GM23338 (cell line): ENCODE measurements at regions not wholly inside any gene's neighbourhood (a gene's known extent, or its start where the extent isn't known, plus 50 kb on each side); places are given as distances from the start of the nearest gene placed in this dataset.

Source experiments
- ATAC-seq: fragments of 200-7000 bp; cut with Tn5 transposase; 3 replicates; pipeline ENCODE4 v1.9.1; 2020
- DNase-seq: peaks from one replicate; pipeline ENCODE4 v3.0.0-alpha.2; 2015; ENCODE audit warnings: low spot score
- H2AFZ ChIP-seq: fragments of 200-600 bp; sonication (generic); 2 replicates; pipeline ENCODE4 v1.8.0; 2016; ENCODE audit warnings: antibody characterized with exemption, mild to moderate bottlenecking, moderate library complexity
- H3F3A ChIP-seq: fragments of 200-600 bp; sonication (generic); replicated peaks from 2 replicates; pipeline ENCODE4 v1.8.0; 2017; ENCODE audit warnings: antibody characterized with exemption, mixed run types, low read depth
- H3K27ac ChIP-seq: fragments of 200-600 bp; sonication (generic); 2 replicates; pipeline ENCODE4 v1.6.1; 2016; ENCODE audit warnings: low read depth
- H3K27me3 ChIP-seq: fragments of 200-600 bp; sonication (generic); 2 replicates; pipeline ENCODE4 v1.8.0; 2016; ENCODE audit warnings: mild to moderate bottlenecking, mixed run types, moderate library complexity; ENCODE audit not compliant: insufficient read depth
- H3K36me3 ChIP-seq: fragments of 200-600 bp; sonication (generic); 2 replicates; pipeline ENCODE4 v1.8.0; 2016; ENCODE audit warnings: mild to moderate bottlenecking; ENCODE audit not compliant: insufficient read depth
- H3K4me1 ChIP-seq: fragments of 200-600 bp; sonication (generic); 2 replicates; pipeline ENCODE4 v1.8.0; 2016; ENCODE audit warnings: mild to moderate bottlenecking, moderate library complexity; ENCODE audit not compliant: insufficient read depth
- H3K4me2 ChIP-seq: fragments of 200-600 bp; sonication (generic); 2 replicates; pipeline ENCODE4 v1.7.1; 2017; ENCODE audit warnings: mixed run types
- H3K4me3 ChIP-seq: fragments of 200-600 bp; sonication (generic); 2 replicates; pipeline ENCODE4 v1.6.1; 2016; ENCODE audit warnings: mixed run types
- H3K79me2 ChIP-seq: fragments of 200-600 bp; sonication (generic); replicated peaks from 2 replicates; pipeline ENCODE4 v1.8.0; 2017; ENCODE audit warnings: mild to moderate bottlenecking; ENCODE audit not compliant: insufficient read depth
- H3K9me2 ChIP-seq: fragments of 200-600 bp; sonication (generic); 2 replicates; pipeline ENCODE4 v1.8.0; 2017; ENCODE audit not compliant: insufficient read depth
- H4K20me1 ChIP-seq: fragments of 200-600 bp; sonication (generic); replicated peaks from 2 replicates; pipeline ENCODE4 v1.8.0; 2017; ENCODE audit warnings: mild to moderate bottlenecking; ENCODE audit not compliant: insufficient read depth
- H3K27ac Mint-ChIP-seq: 2 replicates; pipeline ENCODE4 v1.8.0; 2020; ENCODE audit warnings: inconsistent platforms, mild to moderate bottlenecking, moderate library complexity, mixed read lengths
- H3K27me3 Mint-ChIP-seq: 3 replicates; pipeline ENCODE4 v1.8.0; 2022; ENCODE audit warnings: low read depth, mild to moderate bottlenecking, moderate library complexity, mixed read lengths, inconsistent platforms; ENCODE audit not compliant: insufficient read depth, poor library complexity
- H3K36me3 Mint-ChIP-seq: 3 replicates; pipeline ENCODE4 v1.8.0; 2021; ENCODE audit warnings: low read depth, mild to moderate bottlenecking, inconsistent platforms, moderate library complexity, mixed read lengths
- H3K4me1 Mint-ChIP-seq: 3 replicates; pipeline ENCODE4 v1.8.0; 2020; ENCODE audit warnings: mild to moderate bottlenecking, inconsistent platforms, mixed read lengths
- H3K4me3 Mint-ChIP-seq: 3 replicates; pipeline ENCODE4 v1.8.0; 2021; ENCODE audit warnings: moderate library complexity, mild to moderate bottlenecking, inconsistent platforms, mixed read lengths
- H3K9me3 Mint-ChIP-seq: 3 replicates; pipeline ENCODE4 v1.8.0; 2020; ENCODE audit warnings: moderate library complexity, mild to moderate bottlenecking, inconsistent platforms, mixed read lengths
- CREB1 ChIP-seq: fragments of 250-450 bp; sonication (Bioruptor Pico); IDR thresholded peaks from 2 replicates; pipeline ENCODE4 v1.5.0; 2020; ENCODE audit warnings: low read depth, mild to moderate bottlenecking, moderate library complexity
- EZH2 ChIP-seq: fragments of 200-600 bp; sonication (generic); IDR thresholded peaks from one replicate; pipeline ENCODE4 v1.8.0; 2017; ENCODE audit warnings: antibody characterized with exemption, mild to moderate bottlenecking, low read depth; ENCODE audit not compliant: unreplicated experiment
- EZH2phosphoT487 ChIP-seq: fragments of 200-600 bp; sonication (generic); IDR thresholded peaks from one replicate; pipeline ENCODE4 v1.8.1; 2018; ENCODE audit warnings: antibody characterized with exemption; ENCODE audit not compliant: unreplicated experiment
- JUNB ChIP-seq: IDR thresholded peaks from one replicate; pipeline ENCODE4 v1.6.1; 2016; ENCODE audit warnings: antibody characterized with exemption; ENCODE audit not compliant: unreplicated experiment
- NANOG ChIP-seq: IDR thresholded peaks from 2 replicates; pipeline ENCODE4 v1.6.1; 2016; ENCODE audit warnings: antibody characterized with exemption, borderline replicate concordance
- POLR2AphosphoS5 ChIP-seq: IDR thresholded peaks from 2 replicates; pipeline ENCODE4 v1.6.1; 2016; ENCODE audit warnings: antibody characterized with exemption, low read depth
- STAT1 ChIP-seq: IDR thresholded peaks from one replicate; pipeline ENCODE4 v1.6.1; 2016; ENCODE audit warnings: antibody characterized with exemption; ENCODE audit not compliant: unreplicated experiment
- ZNF331 ChIP-seq: fragments of 250-450 bp; sonication (Bioruptor Pico); IDR thresholded peaks from 2 replicates; pipeline ENCODE4 v1.5.0; 2020; ENCODE audit warnings: low read depth, mild to moderate bottlenecking, moderate library complexity
- TF ChIP-seq, protein P1 (sequence below): IDR thresholded peaks from 2 replicates; pipeline ENCODE4 v1.6.1; 2016; ENCODE audit warnings: antibody characterized with exemption
- TF ChIP-seq, protein P2 (sequence below), 2 experiments: fragments of 200-600 bp in 1 of 2; sonication (generic) in 1 of 2; conservative IDR thresholded peaks; 2 replicates each; pipeline versions ENCODE4 v1.5.1 to v1.6.1; 2016 to 2017; ENCODE audit warnings: antibody characterized with exemption in 2 of 2, low read depth in 2 of 2, mild to moderate bottlenecking in 2 of 2, moderate library complexity in 1 of 2
- TF ChIP-seq, protein P3 (sequence below): IDR thresholded peaks from one replicate; pipeline ENCODE4 v1.6.1; 2018; ENCODE audit warnings: antibody characterized with exemption; ENCODE audit not compliant: unreplicated experiment
- TF ChIP-seq, protein P4 (sequence below): fragments of 250-450 bp; sonication (Bioruptor Pico); IDR thresholded peaks from 2 replicates; pipeline ENCODE4 v1.5.0; 2020; ENCODE audit warnings: mild to moderate bottlenecking, moderate library complexity

DNA sequence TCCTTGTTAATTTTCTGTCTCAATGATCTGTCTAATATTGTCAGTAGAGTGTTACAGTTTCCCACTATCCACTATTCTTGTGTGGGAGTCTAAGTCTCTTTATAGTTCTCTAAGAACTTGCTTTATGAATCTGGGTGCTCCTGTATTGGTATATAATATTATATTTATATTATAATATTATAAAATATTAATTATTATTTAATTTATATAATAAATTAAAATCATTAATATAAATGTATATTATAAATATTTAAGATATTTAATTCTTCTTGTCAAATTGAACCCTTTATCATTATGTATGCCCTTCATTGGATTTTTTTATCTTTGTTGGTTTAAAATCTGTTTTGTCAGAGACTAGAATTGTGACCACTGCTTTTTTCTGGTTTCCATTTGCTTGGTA is 1950.2 kb upstream of the LRRTM1 start:
- Histone ChIP-seq H3K9me2 (peaks cover 5% of the 10 kb centered on the region; the same call in 1 of the 2 replicates), H3K27ac (no peak overlapping the region), H3F3A (no peaks in the 10 kb centered on the region), H3K27me3 (no peaks in the 10 kb centered on the region), H3K4me2 (no peak overlapping the region), H3K4me1 (no peaks in the 10 kb centered on the region), H3K79me2 (no peaks in the 10 kb centered on the region), H4K20me1 (no peaks in the 10 kb centered on the region), H3K4me3 (no peak overlapping the region), H3K36me3 (no peaks in the 10 kb centered on the region), H2AFZ (no peak overlapping the region)
- Mint-ChIP-seq H3K4me3 (no peak overlapping the region), H3K27ac (no peak overlapping the region), H3K9me3 (peaks cover 23% of the 10 kb centered on the region; the same call in 2 of the 3 replicates), H3K36me3 (peaks cover 23% of the 10 kb centered on the region; the same call in 2 of the 3 replicates), H3K4me1 (no peaks in the 10 kb centered on the region; the same call in 2 of the 3 replicates), H3K27me3 (no peaks in the 10 kb centered on the region)
- no peak for ATAC-seq
- TF ChIP-seq EZH2 = no peak
- TF ChIP-seq JUNB = no peak
- TF ChIP-seq, protein P1, sequence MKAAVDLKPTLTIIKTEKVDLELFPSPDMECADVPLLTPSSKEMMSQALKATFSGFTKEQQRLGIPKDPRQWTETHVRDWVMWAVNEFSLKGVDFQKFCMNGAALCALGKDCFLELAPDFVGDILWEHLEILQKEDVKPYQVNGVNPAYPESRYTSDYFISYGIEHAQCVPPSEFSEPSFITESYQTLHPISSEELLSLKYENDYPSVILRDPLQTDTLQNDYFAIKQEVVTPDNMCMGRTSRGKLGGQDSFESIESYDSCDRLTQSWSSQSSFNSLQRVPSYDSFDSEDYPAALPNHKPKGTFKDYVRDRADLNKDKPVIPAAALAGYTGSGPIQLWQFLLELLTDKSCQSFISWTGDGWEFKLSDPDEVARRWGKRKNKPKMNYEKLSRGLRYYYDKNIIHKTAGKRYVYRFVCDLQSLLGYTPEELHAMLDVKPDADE = no peak
- TF ChIP-seq CREB1 (CRISPR knock-in tag) = no peak
- TF ChIP-seq, protein P2, sequence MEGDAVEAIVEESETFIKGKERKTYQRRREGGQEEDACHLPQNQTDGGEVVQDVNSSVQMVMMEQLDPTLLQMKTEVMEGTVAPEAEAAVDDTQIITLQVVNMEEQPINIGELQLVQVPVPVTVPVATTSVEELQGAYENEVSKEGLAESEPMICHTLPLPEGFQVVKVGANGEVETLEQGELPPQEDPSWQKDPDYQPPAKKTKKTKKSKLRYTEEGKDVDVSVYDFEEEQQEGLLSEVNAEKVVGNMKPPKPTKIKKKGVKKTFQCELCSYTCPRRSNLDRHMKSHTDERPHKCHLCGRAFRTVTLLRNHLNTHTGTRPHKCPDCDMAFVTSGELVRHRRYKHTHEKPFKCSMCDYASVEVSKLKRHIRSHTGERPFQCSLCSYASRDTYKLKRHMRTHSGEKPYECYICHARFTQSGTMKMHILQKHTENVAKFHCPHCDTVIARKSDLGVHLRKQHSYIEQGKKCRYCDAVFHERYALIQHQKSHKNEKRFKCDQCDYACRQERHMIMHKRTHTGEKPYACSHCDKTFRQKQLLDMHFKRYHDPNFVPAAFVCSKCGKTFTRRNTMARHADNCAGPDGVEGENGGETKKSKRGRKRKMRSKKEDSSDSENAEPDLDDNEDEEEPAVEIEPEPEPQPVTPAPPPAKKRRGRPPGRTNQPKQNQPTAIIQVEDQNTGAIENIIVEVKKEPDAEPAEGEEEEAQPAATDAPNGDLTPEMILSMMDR (conservative IDR thresholded peaks at IDR 0.05; ENCODE audit: low read depth in 2 of 2) = no peak
- TF ChIP-seq, protein P3, sequence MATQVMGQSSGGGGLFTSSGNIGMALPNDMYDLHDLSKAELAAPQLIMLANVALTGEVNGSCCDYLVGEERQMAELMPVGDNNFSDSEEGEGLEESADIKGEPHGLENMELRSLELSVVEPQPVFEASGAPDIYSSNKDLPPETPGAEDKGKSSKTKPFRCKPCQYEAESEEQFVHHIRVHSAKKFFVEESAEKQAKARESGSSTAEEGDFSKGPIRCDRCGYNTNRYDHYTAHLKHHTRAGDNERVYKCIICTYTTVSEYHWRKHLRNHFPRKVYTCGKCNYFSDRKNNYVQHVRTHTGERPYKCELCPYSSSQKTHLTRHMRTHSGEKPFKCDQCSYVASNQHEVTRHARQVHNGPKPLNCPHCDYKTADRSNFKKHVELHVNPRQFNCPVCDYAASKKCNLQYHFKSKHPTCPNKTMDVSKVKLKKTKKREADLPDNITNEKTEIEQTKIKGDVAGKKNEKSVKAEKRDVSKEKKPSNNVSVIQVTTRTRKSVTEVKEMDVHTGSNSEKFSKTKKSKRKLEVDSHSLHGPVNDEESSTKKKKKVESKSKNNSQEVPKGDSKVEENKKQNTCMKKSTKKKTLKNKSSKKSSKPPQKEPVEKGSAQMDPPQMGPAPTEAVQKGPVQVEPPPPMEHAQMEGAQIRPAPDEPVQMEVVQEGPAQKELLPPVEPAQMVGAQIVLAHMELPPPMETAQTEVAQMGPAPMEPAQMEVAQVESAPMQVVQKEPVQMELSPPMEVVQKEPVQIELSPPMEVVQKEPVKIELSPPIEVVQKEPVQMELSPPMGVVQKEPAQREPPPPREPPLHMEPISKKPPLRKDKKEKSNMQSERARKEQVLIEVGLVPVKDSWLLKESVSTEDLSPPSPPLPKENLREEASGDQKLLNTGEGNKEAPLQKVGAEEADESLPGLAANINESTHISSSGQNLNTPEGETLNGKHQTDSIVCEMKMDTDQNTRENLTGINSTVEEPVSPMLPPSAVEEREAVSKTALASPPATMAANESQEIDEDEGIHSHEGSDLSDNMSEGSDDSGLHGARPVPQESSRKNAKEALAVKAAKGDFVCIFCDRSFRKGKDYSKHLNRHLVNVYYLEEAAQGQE = no peak
- no peak for TF ChIP-seq NANOG
- no peak for TF ChIP-seq POLR2AphosphoS5
- TF ChIP-seq STAT1 = no peak
- TF ChIP-seq EZH2phosphoT487 = no peak
- TF ChIP-seq, protein P4, sequence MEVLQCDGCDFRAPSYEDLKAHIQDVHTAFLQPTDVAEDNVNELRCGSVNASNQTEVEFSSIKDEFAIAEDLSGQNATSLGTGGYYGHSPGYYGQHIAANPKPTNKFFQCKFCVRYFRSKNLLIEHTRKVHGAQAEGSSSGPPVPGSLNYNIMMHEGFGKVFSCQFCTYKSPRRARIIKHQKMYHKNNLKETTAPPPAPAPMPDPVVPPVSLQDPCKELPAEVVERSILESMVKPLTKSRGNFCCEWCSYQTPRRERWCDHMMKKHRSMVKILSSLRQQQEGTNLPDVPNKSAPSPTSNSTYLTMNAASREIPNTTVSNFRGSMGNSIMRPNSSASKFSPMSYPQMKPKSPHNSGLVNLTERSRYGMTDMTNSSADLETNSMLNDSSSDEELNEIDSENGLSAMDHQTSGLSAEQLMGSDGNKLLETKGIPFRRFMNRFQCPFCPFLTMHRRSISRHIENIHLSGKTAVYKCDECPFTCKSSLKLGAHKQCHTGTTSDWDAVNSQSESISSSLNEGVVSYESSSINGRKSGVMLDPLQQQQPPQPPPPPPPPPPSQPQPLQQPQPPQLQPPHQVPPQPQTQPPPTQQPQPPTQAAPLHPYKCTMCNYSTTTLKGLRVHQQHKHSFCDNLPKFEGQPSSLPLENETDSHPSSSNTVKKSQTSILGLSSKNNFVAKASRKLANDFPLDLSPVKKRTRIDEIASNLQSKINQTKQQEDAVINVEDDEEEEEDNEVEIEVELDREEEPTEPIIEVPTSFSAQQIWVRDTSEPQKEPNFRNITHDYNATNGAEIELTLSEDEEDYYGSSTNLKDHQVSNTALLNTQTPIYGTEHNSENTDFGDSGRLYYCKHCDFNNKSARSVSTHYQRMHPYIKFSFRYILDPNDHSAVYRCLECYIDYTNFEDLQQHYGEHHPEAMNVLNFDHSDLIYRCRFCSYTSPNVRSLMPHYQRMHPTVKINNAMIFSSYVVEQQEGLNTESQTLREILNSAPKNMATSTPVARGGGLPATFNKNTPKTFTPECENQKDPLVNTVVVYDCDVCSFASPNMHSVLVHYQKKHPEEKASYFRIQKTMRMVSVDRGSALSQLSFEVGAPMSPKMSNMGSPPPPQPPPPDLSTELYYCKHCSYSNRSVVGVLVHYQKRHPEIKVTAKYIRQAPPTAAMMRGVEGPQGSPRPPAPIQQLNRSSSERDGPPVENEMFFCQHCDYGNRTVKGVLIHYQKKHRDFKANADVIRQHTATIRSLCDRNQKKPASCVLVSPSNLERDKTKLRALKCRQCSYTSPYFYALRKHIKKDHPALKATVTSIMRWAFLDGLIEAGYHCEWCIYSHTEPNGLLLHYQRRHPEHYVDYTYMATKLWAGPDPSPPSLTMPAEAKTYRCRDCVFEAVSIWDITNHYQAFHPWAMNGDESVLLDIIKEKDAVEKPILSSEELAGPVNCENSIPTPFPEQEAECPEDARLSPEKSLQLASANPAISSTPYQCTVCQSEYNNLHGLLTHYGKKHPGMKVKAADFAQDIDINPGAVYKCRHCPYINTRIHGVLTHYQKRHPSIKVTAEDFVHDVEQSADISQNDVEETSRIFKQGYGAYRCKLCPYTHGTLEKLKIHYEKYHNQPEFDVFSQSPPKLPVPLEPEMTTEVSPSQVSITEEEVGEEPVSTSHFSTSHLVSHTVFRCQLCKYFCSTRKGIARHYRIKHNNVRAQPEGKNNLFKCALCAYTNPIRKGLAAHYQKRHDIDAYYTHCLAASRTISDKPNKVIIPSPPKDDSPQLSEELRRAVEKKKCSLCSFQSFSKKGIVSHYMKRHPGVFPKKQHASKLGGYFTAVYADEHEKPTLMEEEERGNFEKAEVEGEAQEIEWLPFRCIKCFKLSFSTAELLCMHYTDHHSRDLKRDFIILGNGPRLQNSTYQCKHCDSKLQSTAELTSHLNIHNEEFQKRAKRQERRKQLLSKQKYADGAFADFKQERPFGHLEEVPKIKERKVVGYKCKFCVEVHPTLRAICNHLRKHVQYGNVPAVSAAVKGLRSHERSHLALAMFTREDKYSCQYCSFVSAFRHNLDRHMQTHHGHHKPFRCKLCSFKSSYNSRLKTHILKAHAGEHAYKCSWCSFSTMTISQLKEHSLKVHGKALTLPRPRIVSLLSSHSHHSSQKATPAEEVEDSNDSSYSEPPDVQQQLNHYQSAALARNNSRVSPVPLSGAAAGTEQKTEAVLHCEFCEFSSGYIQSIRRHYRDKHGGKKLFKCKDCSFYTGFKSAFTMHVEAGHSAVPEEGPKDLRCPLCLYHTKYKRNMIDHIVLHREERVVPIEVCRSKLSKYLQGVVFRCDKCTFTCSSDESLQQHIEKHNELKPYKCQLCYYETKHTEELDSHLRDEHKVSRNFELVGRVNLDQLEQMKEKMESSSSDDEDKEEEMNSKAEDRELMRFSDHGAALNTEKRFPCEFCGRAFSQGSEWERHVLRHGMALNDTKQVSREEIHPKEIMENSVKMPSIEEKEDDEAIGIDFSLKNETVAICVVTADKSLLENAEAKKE (CRISPR knock-in tag) = no peak
- no peak for TF ChIP-seq ZNF331
- DNase-seq = no peak
